ENCODE measurements at regions not wholly inside any gene's neighbourhood (a gene's known extent, or its start where the extent isn't known, plus 50 kb on each side); places are given as distances from the start of the nearest gene placed in this dataset.

DNA sequence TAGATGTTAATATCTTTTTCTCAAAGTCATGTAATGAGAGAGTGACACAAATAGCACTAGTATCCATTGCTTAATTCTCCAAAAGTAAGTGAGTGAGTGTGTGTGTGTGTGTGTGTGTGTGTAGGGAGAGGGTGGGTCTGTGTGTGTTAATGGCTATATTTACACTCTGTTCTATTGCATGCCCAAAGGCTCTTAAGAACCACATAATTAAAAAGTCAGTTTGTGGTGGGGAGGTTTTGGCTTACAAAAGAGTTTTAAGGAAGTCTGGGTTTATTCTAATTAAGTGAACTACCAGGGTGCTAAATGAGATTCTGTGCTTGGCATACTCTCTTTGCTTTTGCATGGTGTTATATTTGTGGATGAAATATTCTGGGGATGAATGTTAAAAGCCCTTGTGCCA is 1897.6 kb upstream of the FLRT2 start:
- TF ChIP-seq, protein P1, sequence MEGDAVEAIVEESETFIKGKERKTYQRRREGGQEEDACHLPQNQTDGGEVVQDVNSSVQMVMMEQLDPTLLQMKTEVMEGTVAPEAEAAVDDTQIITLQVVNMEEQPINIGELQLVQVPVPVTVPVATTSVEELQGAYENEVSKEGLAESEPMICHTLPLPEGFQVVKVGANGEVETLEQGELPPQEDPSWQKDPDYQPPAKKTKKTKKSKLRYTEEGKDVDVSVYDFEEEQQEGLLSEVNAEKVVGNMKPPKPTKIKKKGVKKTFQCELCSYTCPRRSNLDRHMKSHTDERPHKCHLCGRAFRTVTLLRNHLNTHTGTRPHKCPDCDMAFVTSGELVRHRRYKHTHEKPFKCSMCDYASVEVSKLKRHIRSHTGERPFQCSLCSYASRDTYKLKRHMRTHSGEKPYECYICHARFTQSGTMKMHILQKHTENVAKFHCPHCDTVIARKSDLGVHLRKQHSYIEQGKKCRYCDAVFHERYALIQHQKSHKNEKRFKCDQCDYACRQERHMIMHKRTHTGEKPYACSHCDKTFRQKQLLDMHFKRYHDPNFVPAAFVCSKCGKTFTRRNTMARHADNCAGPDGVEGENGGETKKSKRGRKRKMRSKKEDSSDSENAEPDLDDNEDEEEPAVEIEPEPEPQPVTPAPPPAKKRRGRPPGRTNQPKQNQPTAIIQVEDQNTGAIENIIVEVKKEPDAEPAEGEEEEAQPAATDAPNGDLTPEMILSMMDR (IDR thresholded peaks at IDR 0.05; ENCODE audit: extremely low read depth in 1 of 2, insufficient read depth in 1 of 2, low read depth in 1 of 2, low read length in 2 of 2): no peak
- TF ChIP-seq POLR2A (IDR thresholded peaks at IDR 0.05; ENCODE audit: low read depth, low read length) (no peak), EZH2 (IDR thresholded peaks at IDR 0.05; ENCODE audit: borderline replicate concordance, low read depth, low read length, severe bottlenecking) (no peak), POLR2AphosphoS5 (IDR thresholded peaks at IDR 0.05; ENCODE audit: insufficient read depth, low read depth, low read length) (no peak), JUN (IDR thresholded peaks at IDR 0.05; ENCODE audit: borderline replicate concordance, insufficient read depth, insufficient read length, low read depth) (no peak), FOS (IDR thresholded peaks at IDR 0.05; ENCODE audit: borderline replicate concordance, insufficient read depth, low read length) (no peak)
